Transverse colon (tissue), 4 donors: ENCODE measurements at regions not wholly inside any gene's neighbourhood (a gene's known extent, or its start where the extent isn't known, plus 50 kb on each side); places are given as distances from the start of the nearest gene placed in this dataset.

Source experiments
- DNase-seq: peaks from one replicate; pipeline ENCODE4 v3.0.0-alpha.2; 2019
- H3K27ac ChIP-seq, 4 donors: fragments of 200-600 bp; sonication (generic); 2 replicates each; pipeline ENCODE4 v1.5.1; 2016 to 2018; ENCODE audit warnings: inconsistent platforms in 4 of 4
- H3K27me3 ChIP-seq: fragments of 200-600 bp; sonication (generic); 2 replicates; pipeline ENCODE4 v1.5.1; 2017; ENCODE audit warnings: inconsistent platforms
- H3K36me3 ChIP-seq, 4 donors: fragments of 200-600 bp; sonication (generic); 2 replicates each; pipeline ENCODE4 v1.5.1; 2017 to 2019; ENCODE audit warnings: inconsistent platforms in 4 of 4
- H3K4me1 ChIP-seq, 4 donors: fragments of 200-600 bp; sonication (generic); 2 replicates each; pipeline ENCODE4 v1.5.1; 2017 to 2020; ENCODE audit warnings: inconsistent platforms in 4 of 4
- H3K4me3 ChIP-seq, 4 donors: fragments of 200-600 bp; sonication (generic); 1 replicate in 1 of 4; 2 replicates in 3 of 4; pipeline versions ENCODE4 v1.5.1 to v1.6.1; 2017 to 2019; ENCODE audit warnings: inconsistent platforms in 4 of 4
- H3K9me3 ChIP-seq, 2 donors: fragments of 200-600 bp; sonication (generic); 2 replicates each; pipeline ENCODE4 v1.5.1; 2017 to 2019; ENCODE audit warnings: inconsistent platforms in 2 of 2
- CTCF ChIP-seq, 5 experiments: fragments of 200-600 bp in 3 of 5; fragments of 450-650 bp in 2 of 5; sonication (generic) in 3 of 5; IDR thresholded peaks; 1 replicate in 2 of 5; 2 replicates in 3 of 5; pipeline ENCODE4 v1.5.1; 2016 to 2017; ENCODE audit warnings: antibody characterized with exemption in 5 of 5, inconsistent platforms in 3 of 5, mild to moderate bottlenecking in 2 of 5, moderate library complexity in 1 of 5
- EP300 ChIP-seq: sonication (generic); formaldehyde crosslinking; IDR thresholded peaks from one replicate; pipeline ENCODE4 v1.6.1; 2017; ENCODE audit warnings: antibody characterized with exemption, low read depth
- POLR2A ChIP-seq: fragments of 450-650 bp; IDR thresholded peaks from one replicate; pipeline ENCODE4 v1.6.1; 2016; ENCODE audit warnings: antibody characterized with exemption, mild to moderate bottlenecking, moderate library complexity
- POLR2AphosphoS5 ChIP-seq, 3 donors: sonication (generic); formaldehyde crosslinking; IDR thresholded peaks; one replicate each; pipeline ENCODE4 v1.6.1; 2016; ENCODE audit warnings: antibody characterized with exemption in 3 of 3
- WGBS, 2 donors: methylation state at CpG; one replicate each; pipeline ENCODE4 v1.1.5; 2018; ENCODE audit warnings: low coverage in 1 of 2; 5-methylcytosine and 5-hydroxymethylcytosine counted together
- in situ Hi-C, 4 donors: fragments of 200-750 bp; cut with MboI; loops; one replicate each; pipeline versions ENCODE4 v1.15.0 to v1.15.1; 2017; ENCODE audit warnings: low sequenced_read_pairs in 3 of 4, low pct_ligation_motif_present in 1 of 4, low pct_unique_long_range_greater_than_20kb in 1 of 4
- intact Hi-C: fragments of 100-400 bp; cut with DNase I; formaldehyde crosslinking; loops from one replicate; pipeline ENCODE4 v1.15.1; 2023; ENCODE audit warnings: low total_unique reads

GRCh38 chr4:43391069-43391468 lies 498.6 kb downstream of the GRXCR1 start:
- Histone ChIP-seq H3K4me3 (no peak overlapping the region), H3K9me3 (no peaks in the 10 kb centered on the region), H3K27me3 (no peaks in the 10 kb centered on the region), H3K36me3 (no peaks in the 10 kb centered on the region), H3K27ac (no peak overlapping the region), H3K4me1 (no peaks in the 10 kb centered on the region)
- in situ Hi-C loops, result no loop called here
- WGBS, 2 donors, result 13 to 24% methylated on average over 1 of the region's 1 CpG
- intact Hi-C loops, result no loop called here
- TF ChIP-seq POLR2A, result no peak
- TF ChIP-seq EP300, result no peak
- no peak for TF ChIP-seq CTCF (IDR thresholded peaks at IDR 0.05)
- no peak for DNase-seq

GRCh38 chr4:43394976-43395375 lies 502.5 kb downstream of the GRXCR1 start:
- in situ Hi-C loops (no loop called here), intact Hi-C loops (no loop called here)
- DNase-seq, result no peak
- TF ChIP-seq EP300, result no peak
- no peak for TF ChIP-seq POLR2A
- no peak for TF ChIP-seq CTCF (IDR thresholded peaks at IDR 0.05)
- TF ChIP-seq POLR2AphosphoS5 (IDR thresholded peaks at IDR 0.05), result no peak
- WGBS, 2 donors, result 27% methylated on average over 3 of the region's 3 CpGs; no CpG with 5 or more reads in 1 of the 2 donors
- H3K36me3 ChIP-seq, result no peaks in the 10 kb centered on the region
- H3K4me1 ChIP-seq, result no peaks in the 10 kb centered on the region
- H3K27ac ChIP-seq, result no peak overlapping the region
- no peaks in the 10 kb centered on the region for H3K27me3 ChIP-seq
- H3K9me3 ChIP-seq, result no peaks in the 10 kb centered on the region
- no peak overlapping the region for H3K4me3 ChIP-seq

- in situ Hi-C loops (no loop called here), intact Hi-C loops (no loop called here)
- 62 to 68% methylated on average over 3 of the region's 3 CpGs for WGBS, 2 donors
These were observed 507.2 kb downstream of the GRXCR1 start for GRCh38 chr4:43399726-43400125.

DNA sequence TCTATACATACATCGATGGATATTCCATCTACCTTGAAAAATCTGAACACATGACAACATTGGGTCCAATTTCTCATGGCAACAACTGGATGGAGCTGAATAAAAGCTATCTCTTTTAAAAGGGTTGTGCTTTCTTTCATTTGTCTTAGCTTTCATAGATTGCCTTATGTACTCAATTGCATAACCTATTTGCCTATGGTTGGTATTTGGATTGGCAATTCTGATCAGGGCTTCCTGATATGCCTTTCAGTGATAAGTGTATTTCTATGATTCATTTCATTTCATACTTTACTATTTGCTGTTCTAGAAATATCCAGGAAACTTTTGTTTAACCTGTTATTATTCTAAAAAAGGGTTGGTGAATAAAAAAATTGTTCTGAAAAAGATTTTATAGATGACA lies 509.9 kb downstream of the GRXCR1 start:
- Histone ChIP-seq H3K4me1 (no peaks in the 10 kb centered on the region), H3K27ac (no peak overlapping the region), H3K4me3 (no peak overlapping the region), H3K27me3 (no peaks in the 10 kb centered on the region), H3K9me3 (peaks cover 0 to 9% of the 10 kb centered on the region in 2 donors), H3K36me3 (no peaks in the 10 kb centered on the region)
- TF ChIP-seq POLR2A, result no peak
- no peak for DNase-seq
- in situ Hi-C loops (no loop called here), intact Hi-C loops (no loop called here)
- WGBS, 2 donors, result 60 to 73% methylated on average over 1 of the region's 1 CpG

More at GRCh38 chr4:43399726-43400125, 507.2 kb downstream of the GRXCR1 start:
- H3K27ac ChIP-seq, result no peak overlapping the region
- no peaks in the 10 kb centered on the region for H3K4me1 ChIP-seq
- H3K4me3 ChIP-seq, result no peak overlapping the region
- no peak for TF ChIP-seq EP300
- no peak for TF ChIP-seq CTCF (IDR thresholded peaks at IDR 0.05)
- TF ChIP-seq POLR2AphosphoS5 (IDR thresholded peaks at IDR 0.05), result no peak
- TF ChIP-seq POLR2A, result no peak
- H3K36me3 ChIP-seq, result no peaks in the 10 kb centered on the region
- no peaks in the 10 kb centered on the region for H3K9me3 ChIP-seq
- DNase-seq, result no peak
- no peaks in the 10 kb centered on the region for H3K27me3 ChIP-seq

GRCh38 chr4:43410636-43411035 lies 518.1 kb downstream of the GRXCR1 start:
- intact Hi-C loops, result no loop called here
- TF ChIP-seq CTCF (IDR thresholded peaks at IDR 0.05) (no peak), POLR2A (no peak), EP300 (no peak), POLR2AphosphoS5 (IDR thresholded peaks at IDR 0.05) (no peak)
- no peak for DNase-seq
- H3K4me1 ChIP-seq, result no peaks in the 10 kb centered on the region
- no peaks in the 10 kb centered on the region for H3K36me3 ChIP-seq
- no peak overlapping the region for H3K4me3 ChIP-seq
- no peaks in the 10 kb centered on the region for H3K27me3 ChIP-seq
- peaks cover 0 to 11% of the 10 kb centered on the region in 2 donors for H3K9me3 ChIP-seq
- in situ Hi-C loops, result no loop called here
- no peak overlapping the region for H3K27ac ChIP-seq
- WGBS, 2 donors, result 60 to 96% methylated on average over 1 to 8 of the region's 9 CpGs
